WTC11 (cell line): ENCODE measurements at regions not wholly inside any gene's neighbourhood (a gene's known extent, or its start where the extent isn't known, plus 50 kb on each side); places are given as distances from the start of the nearest gene placed in this dataset.
A peak's percentile ranks its signal among the peaks of the same experiment; 100 is the strongest.

Source experiments
- ATAC-seq: fragments of 200-7000 bp; cut with Tn5 transposase; 2 replicates; pipeline ENCODE4 v1.10.0; 2021; ENCODE audit warnings: mild to moderate bottlenecking, moderate library complexity
- CTCF ChIA-PET: fragments of 300-600 bp; sonication (Branson Sonifier 250); formaldehyde crosslinking; loops from one replicate; lab custom pipeline; 2021; ENCODE audit warnings: antibody characterized with exemption; lab: Charles Lee
- POLR2A ChIA-PET: fragments of 350-600 bp; sonication (Branson Sonifier 250); formaldehyde crosslinking; loops from one replicate; lab custom pipeline; 2021; ENCODE audit warnings: antibody characterized with exemption; lab: Charles Lee
- DNase-seq: peaks from one replicate; pipeline ENCODE4 v3.0.0; 2021; ENCODE audit warnings: low spot score
- H3K27ac Mint-ChIP-seq: 2 replicates; pipeline ENCODE4 v1.8.0; 2021; ENCODE audit warnings: mixed read lengths
- H3K27me3 Mint-ChIP-seq: 2 replicates; pipeline ENCODE4 v1.8.0; 2021; ENCODE audit warnings: low read depth, mild to moderate bottlenecking, moderate library complexity, mixed read lengths
- H3K36me3 Mint-ChIP-seq: 2 replicates; pipeline ENCODE4 v1.8.0; 2021; ENCODE audit warnings: mixed read lengths
- H3K4me1 Mint-ChIP-seq: 2 replicates; pipeline ENCODE4 v1.8.0; 2022; ENCODE audit warnings: mixed read lengths
- H3K4me3 Mint-ChIP-seq: 2 replicates; pipeline ENCODE4 v1.8.0; 2021; ENCODE audit warnings: mild to moderate bottlenecking, moderate library complexity, mixed read lengths
- H3K9me3 Mint-ChIP-seq: 2 replicates; pipeline ENCODE4 v1.8.0; 2021; ENCODE audit warnings: mixed read lengths
- E2F4 ChIP-seq: sonication (generic); formaldehyde crosslinking; IDR thresholded peaks from 2 replicates; pipeline ENCODE4 v1.8.1; 2022; ENCODE audit warnings: low read depth, mild to moderate bottlenecking, moderate library complexity, missing genetic modification reagents, borderline replicate concordance
- GTF2I ChIP-seq: fragments of 250-450 bp; sonication (Bioruptor Pico); conservative IDR thresholded peaks from 2 replicates; pipeline ENCODE4 v1.4.0; 2021; ENCODE audit warnings: mild to moderate bottlenecking
- HMGA2 ChIP-seq: fragments of 250-450 bp; sonication (Bioruptor Pico); IDR thresholded peaks from 2 replicates; pipeline ENCODE4 v1.4.0; 2021; ENCODE audit warnings: mild to moderate bottlenecking, moderate library complexity
- JUN ChIP-seq: sonication (generic); formaldehyde crosslinking; IDR thresholded peaks from 2 replicates; pipeline ENCODE4 v1.8.0; 2023; ENCODE audit warnings: mild to moderate bottlenecking, missing genetic modification reagents
- MAX ChIP-seq: sonication (generic); formaldehyde crosslinking; IDR thresholded peaks from 2 replicates; pipeline ENCODE4 v1.8.0; 2022; ENCODE audit warnings: mild to moderate bottlenecking, missing genetic modification reagents
- MXD4 ChIP-seq: fragments of 250-450 bp; sonication (Bioruptor Pico); IDR thresholded peaks from 2 replicates; pipeline ENCODE4 v1.8.0; 2021; ENCODE audit warnings: mild to moderate bottlenecking, moderate library complexity, borderline replicate concordance
- PRRX2 ChIP-seq: fragments of 250-450 bp; sonication (Bioruptor Pico); IDR thresholded peaks from 2 replicates; pipeline ENCODE4 v1.8.0; 2021; ENCODE audit warnings: mild to moderate bottlenecking
- TCF7 ChIP-seq: sonication (generic); formaldehyde crosslinking; IDR thresholded peaks from 2 replicates; pipeline ENCODE4 v1.8.0; 2022; ENCODE audit warnings: mild to moderate bottlenecking, low read depth, missing genetic modification reagents, moderate library complexity
- USF1 ChIP-seq: sonication (generic); formaldehyde crosslinking; IDR thresholded peaks from 2 replicates; pipeline ENCODE4 v1.8.0; 2022; ENCODE audit warnings: mild to moderate bottlenecking, missing genetic modification reagents
- ZMAT4 ChIP-seq: fragments of 250-450 bp; sonication (Bioruptor Pico); IDR thresholded peaks from 2 replicates; pipeline ENCODE4 v1.9.0; 2021; ENCODE audit warnings: mild to moderate bottlenecking
- ZNF317 ChIP-seq: sonication (generic); formaldehyde crosslinking; IDR thresholded peaks from 2 replicates; pipeline ENCODE4 v1.8.1; 2023; ENCODE audit warnings: low read depth, mild to moderate bottlenecking, moderate library complexity, missing genetic modification reagents, borderline replicate concordance
- ZNF671 ChIP-seq: fragments of 250-450 bp; sonication (Bioruptor Pico); IDR thresholded peaks from 2 replicates; pipeline ENCODE4 v1.8.0; 2021; ENCODE audit warnings: mild to moderate bottlenecking
- TF ChIP-seq, protein P1 (sequence below): sonication (generic); formaldehyde crosslinking; IDR thresholded peaks from 2 replicates; pipeline ENCODE4 v1.8.0; 2022; ENCODE audit warnings: missing genetic modification reagents
- TF ChIP-seq, protein P2 (sequence below): fragments of 200-600 bp; IDR thresholded peaks from 2 replicates; pipeline ENCODE4 v1.8.0; 2022; ENCODE audit warnings: antibody characterized with exemption

GRCh38 chr10:43955002-43955596 is 306.4 kb upstream of the ZNF32 start (continued):
- TF ChIP-seq, protein P1, sequence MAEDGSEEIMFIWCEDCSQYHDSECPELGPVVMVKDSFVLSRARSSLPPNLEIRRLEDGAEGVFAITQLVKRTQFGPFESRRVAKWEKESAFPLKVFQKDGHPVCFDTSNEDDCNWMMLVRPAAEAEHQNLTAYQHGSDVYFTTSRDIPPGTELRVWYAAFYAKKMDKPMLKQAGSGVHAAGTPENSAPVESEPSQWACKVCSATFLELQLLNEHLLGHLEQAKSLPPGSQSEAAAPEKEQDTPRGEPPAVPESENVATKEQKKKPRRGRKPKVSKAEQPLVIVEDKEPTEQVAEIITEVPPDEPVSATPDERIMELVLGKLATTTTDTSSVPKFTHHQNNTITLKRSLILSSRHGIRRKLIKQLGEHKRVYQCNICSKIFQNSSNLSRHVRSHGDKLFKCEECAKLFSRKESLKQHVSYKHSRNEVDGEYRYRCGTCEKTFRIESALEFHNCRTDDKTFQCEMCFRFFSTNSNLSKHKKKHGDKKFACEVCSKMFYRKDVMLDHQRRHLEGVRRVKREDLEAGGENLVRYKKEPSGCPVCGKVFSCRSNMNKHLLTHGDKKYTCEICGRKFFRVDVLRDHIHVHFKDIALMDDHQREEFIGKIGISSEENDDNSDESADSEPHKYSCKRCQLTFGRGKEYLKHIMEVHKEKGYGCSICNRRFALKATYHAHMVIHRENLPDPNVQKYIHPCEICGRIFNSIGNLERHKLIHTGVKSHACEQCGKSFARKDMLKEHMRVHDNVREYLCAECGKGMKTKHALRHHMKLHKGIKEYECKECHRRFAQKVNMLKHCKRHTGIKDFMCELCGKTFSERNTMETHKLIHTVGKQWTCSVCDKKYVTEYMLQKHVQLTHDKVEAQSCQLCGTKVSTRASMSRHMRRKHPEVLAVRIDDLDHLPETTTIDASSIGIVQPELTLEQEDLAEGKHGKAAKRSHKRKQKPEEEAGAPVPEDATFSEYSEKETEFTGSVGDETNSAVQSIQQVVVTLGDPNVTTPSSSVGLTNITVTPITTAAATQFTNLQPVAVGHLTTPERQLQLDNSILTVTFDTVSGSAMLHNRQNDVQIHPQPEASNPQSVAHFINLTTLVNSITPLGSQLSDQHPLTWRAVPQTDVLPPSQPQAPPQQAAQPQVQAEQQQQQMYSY (CRISPR knock-in tag): no peak
- TF ChIP-seq PRRX2 (CRISPR knock-in tag) (no peak), JUN (CRISPR knock-in tag) (no peak)

DNA sequence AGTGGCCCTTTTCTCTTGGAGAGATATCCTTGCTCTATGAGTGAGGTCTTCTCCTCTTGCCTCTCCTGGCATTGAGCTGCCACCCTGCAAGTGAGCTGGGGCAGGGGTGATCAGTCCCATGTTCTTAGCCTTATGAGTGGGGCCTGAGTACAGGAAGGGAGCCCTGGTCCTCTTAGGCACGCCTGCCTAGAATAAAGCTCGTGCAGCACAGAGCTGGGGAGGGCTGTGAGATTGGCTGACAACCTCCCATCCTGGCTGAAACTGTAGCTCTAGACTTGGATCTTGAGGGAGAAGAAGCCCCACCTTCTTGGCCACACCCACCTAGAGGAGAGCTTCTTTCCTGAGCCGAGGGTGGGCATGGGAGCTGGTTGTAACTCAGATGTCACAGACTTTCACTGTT is 305.0 kb upstream of the ZNF32 start:
- H3K27me3 Mint-ChIP-seq: peaks cover 4% of the 10 kb centered on the region
- TF ChIP-seq HMGA2 (no peak), ZMAT4 (CRISPR knock-in tag) (no peak), MAX (CRISPR knock-in tag) (no peak), MXD4 (CRISPR knock-in tag) (no peak), ZNF671 (CRISPR knock-in tag) (no peak), TCF7 (CRISPR knock-in tag) (no peak), E2F4 (no peak), GTF2I (CRISPR knock-in tag) (no peak)
- TF ChIP-seq, protein P2, sequence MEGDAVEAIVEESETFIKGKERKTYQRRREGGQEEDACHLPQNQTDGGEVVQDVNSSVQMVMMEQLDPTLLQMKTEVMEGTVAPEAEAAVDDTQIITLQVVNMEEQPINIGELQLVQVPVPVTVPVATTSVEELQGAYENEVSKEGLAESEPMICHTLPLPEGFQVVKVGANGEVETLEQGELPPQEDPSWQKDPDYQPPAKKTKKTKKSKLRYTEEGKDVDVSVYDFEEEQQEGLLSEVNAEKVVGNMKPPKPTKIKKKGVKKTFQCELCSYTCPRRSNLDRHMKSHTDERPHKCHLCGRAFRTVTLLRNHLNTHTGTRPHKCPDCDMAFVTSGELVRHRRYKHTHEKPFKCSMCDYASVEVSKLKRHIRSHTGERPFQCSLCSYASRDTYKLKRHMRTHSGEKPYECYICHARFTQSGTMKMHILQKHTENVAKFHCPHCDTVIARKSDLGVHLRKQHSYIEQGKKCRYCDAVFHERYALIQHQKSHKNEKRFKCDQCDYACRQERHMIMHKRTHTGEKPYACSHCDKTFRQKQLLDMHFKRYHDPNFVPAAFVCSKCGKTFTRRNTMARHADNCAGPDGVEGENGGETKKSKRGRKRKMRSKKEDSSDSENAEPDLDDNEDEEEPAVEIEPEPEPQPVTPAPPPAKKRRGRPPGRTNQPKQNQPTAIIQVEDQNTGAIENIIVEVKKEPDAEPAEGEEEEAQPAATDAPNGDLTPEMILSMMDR: no peak
- CTCF ChIA-PET: interaction anchor here (2.4 kb wide), 1 partner anchor 68 kb away, joined by 7 read pairs; no protein-coding TSS in a partner anchor
- peaks cover 20% of the 10 kb centered on the region for H3K4me1 Mint-ChIP-seq
- peaks cover 9% of the 10 kb centered on the region; the same call in 1 of the 2 replicates for H3K36me3 Mint-ChIP-seq
- ATAC-seq: no peak
- POLR2A ChIA-PET: no interaction called here
- H3K4me3 Mint-ChIP-seq: no peak overlapping the region
- DNase-seq: no peak
- H3K9me3 Mint-ChIP-seq: peaks cover 31% of the 10 kb centered on the region
- no peak overlapping the region for H3K27ac Mint-ChIP-seq

DNA sequence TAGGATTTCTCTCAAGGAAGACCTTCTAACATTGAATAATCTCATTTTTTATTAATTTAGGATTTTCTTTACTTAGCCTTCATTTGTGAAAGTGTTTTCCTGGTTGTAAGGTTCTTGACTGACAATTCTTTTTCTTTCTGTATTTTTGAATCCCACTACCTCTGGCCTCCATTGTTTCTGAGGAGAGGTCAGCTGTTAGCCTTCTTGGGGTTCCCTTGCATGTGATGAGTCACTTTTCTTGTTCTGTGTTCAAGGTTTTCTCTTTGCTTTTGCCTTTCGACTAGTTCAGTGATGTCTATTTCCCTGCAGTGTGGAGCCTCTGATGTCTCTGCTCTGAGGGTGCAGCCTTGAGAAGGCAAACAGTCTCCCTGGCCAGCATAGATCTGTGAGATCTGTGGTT is 304.1 kb upstream of the ZNF32 start:
- ATAC-seq: no peak
- no peak overlapping the region for H3K27ac Mint-ChIP-seq
- TF ChIP-seq USF1 (CRISPR knock-in tag): no peak
- peak; percentile 90 for TF ChIP-seq ZNF317 (CRISPR knock-in tag)
- H3K27me3 Mint-ChIP-seq: peaks cover 4% of the 10 kb centered on the region
- ChIA-PET POLR2A (no interaction called here), CTCF (no interaction called here)
- peaks cover 20% of the 10 kb centered on the region for H3K4me1 Mint-ChIP-seq
- H3K9me3 Mint-ChIP-seq: peaks cover 31% of the 10 kb centered on the region
- H3K36me3 Mint-ChIP-seq: peaks cover 9% of the 10 kb centered on the region; the same call in 1 of the 2 replicates
- H3K4me3 Mint-ChIP-seq: no peak overlapping the region
- DNase-seq: no peak
